ENCODE measurements at regions not wholly inside any gene's neighbourhood (a gene's known extent, or its start where the extent isn't known, plus 50 kb on each side); places are given as distances from the start of the nearest gene placed in this dataset.

GRCh38 chr2:15081356-15081755, 448.8 kb downstream of the LRATD1 start:
- no peak for TF ChIP-seq CTCF (conservative IDR thresholded peaks at IDR 0.05 in 1 of 2, IDR thresholded peaks at IDR 0.05 in 1 of 2; ENCODE audit: low read depth in 1 of 2, low read length in 2 of 2)
- TF ChIP-seq EZH2 (IDR thresholded peaks at IDR 0.05; ENCODE audit: low read length, missing control alignments), result no peak
